ENCODE measurements at regions not wholly inside any gene's neighbourhood (a gene's known extent, or its start where the extent isn't known, plus 50 kb on each side); places are given as distances from the start of the nearest gene placed in this dataset.
"Not testable (repeated sequence)": the region's sequence is repeated elsewhere in the genome, so short reads cannot be mapped to it uniquely, and the experiment has no call there.

- TF ChIP-seq EZH2 (IDR thresholded peaks at IDR 0.05; ENCODE audit: borderline replicate concordance) (no peak), EZH2phosphoT487 (IDR thresholded peaks at IDR 0.05; ENCODE audit: low read depth, severe bottlenecking, unreplicated experiment) (no peak)
- TF ChIP-seq, protein P1, sequence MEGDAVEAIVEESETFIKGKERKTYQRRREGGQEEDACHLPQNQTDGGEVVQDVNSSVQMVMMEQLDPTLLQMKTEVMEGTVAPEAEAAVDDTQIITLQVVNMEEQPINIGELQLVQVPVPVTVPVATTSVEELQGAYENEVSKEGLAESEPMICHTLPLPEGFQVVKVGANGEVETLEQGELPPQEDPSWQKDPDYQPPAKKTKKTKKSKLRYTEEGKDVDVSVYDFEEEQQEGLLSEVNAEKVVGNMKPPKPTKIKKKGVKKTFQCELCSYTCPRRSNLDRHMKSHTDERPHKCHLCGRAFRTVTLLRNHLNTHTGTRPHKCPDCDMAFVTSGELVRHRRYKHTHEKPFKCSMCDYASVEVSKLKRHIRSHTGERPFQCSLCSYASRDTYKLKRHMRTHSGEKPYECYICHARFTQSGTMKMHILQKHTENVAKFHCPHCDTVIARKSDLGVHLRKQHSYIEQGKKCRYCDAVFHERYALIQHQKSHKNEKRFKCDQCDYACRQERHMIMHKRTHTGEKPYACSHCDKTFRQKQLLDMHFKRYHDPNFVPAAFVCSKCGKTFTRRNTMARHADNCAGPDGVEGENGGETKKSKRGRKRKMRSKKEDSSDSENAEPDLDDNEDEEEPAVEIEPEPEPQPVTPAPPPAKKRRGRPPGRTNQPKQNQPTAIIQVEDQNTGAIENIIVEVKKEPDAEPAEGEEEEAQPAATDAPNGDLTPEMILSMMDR (IDR thresholded peaks at IDR 0.05; ENCODE audit: poor library complexity), result no peak
- no peak overlapping the region for H3K4me2 ChIP-seq
- no peak for DNase-seq (ENCODE audit: low spot score)
- no peaks in the 10 kb centered on the region for H3K9me3 ChIP-seq (ENCODE audit: low read depth)
- H3K4me3 ChIP-seq, result no peak overlapping the region
- H3K27me3 ChIP-seq, result no peaks in the 10 kb centered on the region
- no peak overlapping the region for H3K27ac ChIP-seq
- no peaks in the 10 kb centered on the region for H3K79me2 ChIP-seq
- no peaks in the 10 kb centered on the region for H3K36me3 ChIP-seq (replicated peaks; ENCODE audit: insufficient read depth, low read depth)
- no peaks in the 10 kb centered on the region for H3K4me1 ChIP-seq (ENCODE audit: insufficient read depth)
- H2AFZ ChIP-seq, result no peak overlapping the region
- H4K20me1 ChIP-seq (ENCODE audit: insufficient read depth, poor library complexity, severe bottlenecking), result no peaks in the 10 kb centered on the region
- no peaks in the 10 kb centered on the region for H3K9me2 ChIP-seq (replicated peaks; ENCODE audit: insufficient read depth)
Measured at GRCh38 chr10:2197663-2198062, 460.3 kb upstream of the ADARB2 start.

- Histone ChIP-seq H3K27ac (no peak overlapping the region), H2AFZ (no peak overlapping the region), H3K9me3 (ENCODE audit: low read depth) (no peaks in the 10 kb centered on the region), H3K27me3 (no peaks in the 10 kb centered on the region), H3K4me1 (ENCODE audit: insufficient read depth) (no peaks in the 10 kb centered on the region), H4K20me1 (ENCODE audit: insufficient read depth, poor library complexity, severe bottlenecking) (no peaks in the 10 kb centered on the region), H3K36me3 (replicated peaks; ENCODE audit: insufficient read depth, low read depth) (no peaks in the 10 kb centered on the region), H3K4me2 (no peak overlapping the region), H3K9me2 (replicated peaks; ENCODE audit: insufficient read depth) (no peaks in the 10 kb centered on the region), H3K79me2 (no peaks in the 10 kb centered on the region), H3K4me3 (no peak overlapping the region)
- 72% methylated on average over 4 of the region's 4 CpGs for WGBS (ENCODE audit: low lambda C conversion rate, missing lambda C conversion rate)
- no peak for DNase-seq (ENCODE audit: low spot score)
- TF ChIP-seq EZH2 (IDR thresholded peaks at IDR 0.05; ENCODE audit: borderline replicate concordance) (no peak), EZH2phosphoT487 (IDR thresholded peaks at IDR 0.05; ENCODE audit: low read depth, severe bottlenecking, unreplicated experiment) (no peak)
- TF ChIP-seq, protein P1 (IDR thresholded peaks at IDR 0.05; ENCODE audit: poor library complexity), result no peak
Measured at GRCh38 chr10:2196272-2196671, 458.9 kb upstream of the ADARB2 start.

GRCh38 chr10:2189356-2189755 is 452.0 kb upstream of the ADARB2 start:
- not testable (repeated sequence) for H2AFZ ChIP-seq; DNase-seq (ENCODE audit: low spot score); H3K4me3 ChIP-seq; H3K9me3 ChIP-seq (ENCODE audit: low read depth); H3K9me2 ChIP-seq (replicated peaks; ENCODE audit: insufficient read depth); H3K79me2 ChIP-seq; H3K36me3 ChIP-seq (replicated peaks; ENCODE audit: insufficient read depth, low read depth); H4K20me1 ChIP-seq (ENCODE audit: insufficient read depth, poor library complexity, severe bottlenecking); H3K4me1 ChIP-seq (ENCODE audit: insufficient read depth); H3K27me3 ChIP-seq; H3K4me2 ChIP-seq; H3K27ac ChIP-seq
- WGBS (ENCODE audit: low lambda C conversion rate, missing lambda C conversion rate), result 79% methylated on average over 4 of the region's 4 CpGs

- H3K9me2 ChIP-seq (replicated peaks; ENCODE audit: insufficient read depth), result no peaks in the 10 kb centered on the region
- no peaks in the 10 kb centered on the region for H4K20me1 ChIP-seq (ENCODE audit: insufficient read depth, poor library complexity, severe bottlenecking)
- H3K27me3 ChIP-seq, result no peaks in the 10 kb centered on the region
- no peaks in the 10 kb centered on the region for H3K36me3 ChIP-seq (replicated peaks; ENCODE audit: insufficient read depth, low read depth)
- H2AFZ ChIP-seq, result no peak overlapping the region
- no peak overlapping the region for H3K4me2 ChIP-seq
- no peaks in the 10 kb centered on the region for H3K9me3 ChIP-seq (ENCODE audit: low read depth)
- no peak for DNase-seq (ENCODE audit: low spot score)
- WGBS (ENCODE audit: low lambda C conversion rate, missing lambda C conversion rate), result 92% methylated on average over 4 of the region's 4 CpGs
- no peak overlapping the region for H3K27ac ChIP-seq
- TF ChIP-seq, protein P1 (IDR thresholded peaks at IDR 0.05; ENCODE audit: poor library complexity), result no peak
- no peak for TF ChIP-seq EZH2 (IDR thresholded peaks at IDR 0.05; ENCODE audit: borderline replicate concordance)
- no peak for TF ChIP-seq EZH2phosphoT487 (IDR thresholded peaks at IDR 0.05; ENCODE audit: low read depth, severe bottlenecking, unreplicated experiment)
- no peaks in the 10 kb centered on the region for H3K4me1 ChIP-seq (ENCODE audit: insufficient read depth)
- H3K79me2 ChIP-seq, result no peaks in the 10 kb centered on the region
- H3K4me3 ChIP-seq, result no peak overlapping the region
Measured at GRCh38 chr10:2188371-2188770, 451.0 kb upstream of the ADARB2 start.
